ENCODE measurements at regions not wholly inside any gene's neighbourhood (a gene's known extent, or its start where the extent isn't known, plus 50 kb on each side); places are given as distances from the start of the nearest gene placed in this dataset.

GRCh38 chr12:14259481-14260010, 105.9 kb upstream of the ATF7IP start:
- no peak for DNase-seq
- Histone ChIP-seq H3K4me3 (no peak overlapping the region), H3K27ac (peak overlapping the region in 4 of 5 donors; percentile 7 to 89 (median 53)), H3K9me3 (replicated peaks in 1 of 3) (no peaks in the 10 kb centered on the region), H3K36me3 (replicated peaks in 1 of 2) (no peaks in the 10 kb centered on the region), H3K27me3 (no peaks in the 10 kb centered on the region), H3K4me1 (replicated peaks in 1 of 2) (peaks cover 24 to 45% of the 10 kb centered on the region in 2 donors)
- TF ChIP-seq POLR2A (IDR thresholded peaks at IDR 0.05) = no peak
- TF ChIP-seq, protein P1, sequence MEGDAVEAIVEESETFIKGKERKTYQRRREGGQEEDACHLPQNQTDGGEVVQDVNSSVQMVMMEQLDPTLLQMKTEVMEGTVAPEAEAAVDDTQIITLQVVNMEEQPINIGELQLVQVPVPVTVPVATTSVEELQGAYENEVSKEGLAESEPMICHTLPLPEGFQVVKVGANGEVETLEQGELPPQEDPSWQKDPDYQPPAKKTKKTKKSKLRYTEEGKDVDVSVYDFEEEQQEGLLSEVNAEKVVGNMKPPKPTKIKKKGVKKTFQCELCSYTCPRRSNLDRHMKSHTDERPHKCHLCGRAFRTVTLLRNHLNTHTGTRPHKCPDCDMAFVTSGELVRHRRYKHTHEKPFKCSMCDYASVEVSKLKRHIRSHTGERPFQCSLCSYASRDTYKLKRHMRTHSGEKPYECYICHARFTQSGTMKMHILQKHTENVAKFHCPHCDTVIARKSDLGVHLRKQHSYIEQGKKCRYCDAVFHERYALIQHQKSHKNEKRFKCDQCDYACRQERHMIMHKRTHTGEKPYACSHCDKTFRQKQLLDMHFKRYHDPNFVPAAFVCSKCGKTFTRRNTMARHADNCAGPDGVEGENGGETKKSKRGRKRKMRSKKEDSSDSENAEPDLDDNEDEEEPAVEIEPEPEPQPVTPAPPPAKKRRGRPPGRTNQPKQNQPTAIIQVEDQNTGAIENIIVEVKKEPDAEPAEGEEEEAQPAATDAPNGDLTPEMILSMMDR (IDR thresholded peaks at IDR 0.05) = no peak
- WGBS, 4 donors = 79 to 88% (median 85%) methylated on average over 11 of the region's 11 CpGs
- intact Hi-C loops (cut with DNase I) = loop anchor here (5.0 kb wide), 2 partner anchors 98 to 108 kb away; partner anchors contain the start of gene ATF7IP (in 1 of the 2)

- peak overlapping the region in 1 of 4 donors; percentile 37 for H3K4me3 ChIP-seq
- no peaks in the 10 kb centered on the region for H3K36me3 ChIP-seq (replicated peaks in 1 of 2)
- no peak for TF ChIP-seq POLR2A (IDR thresholded peaks at IDR 0.05)
- TF ChIP-seq, protein P1 (IDR thresholded peaks at IDR 0.05) = no peak
- H3K27ac ChIP-seq = peak overlapping the region; percentile 7 to 89 (median 60)
- 17 to 37% (median 31%) methylated on average over 16 to 31 of the region's 31 CpGs for WGBS, 4 donors
- peaks cover 24 to 45% of the 10 kb centered on the region in 2 donors for H3K4me1 ChIP-seq (replicated peaks in 1 of 2)
- H3K27me3 ChIP-seq = no peaks in the 10 kb centered on the region
- intact Hi-C loops (cut with DNase I) = loop anchor here (5.0 kb wide), 2 partner anchors 97 to 107 kb away; partner anchors contain the start of gene ATF7IP (in 1 of the 2)
- H3K9me3 ChIP-seq (replicated peaks in 1 of 3) = no peaks in the 10 kb centered on the region
- DNase-seq = peak; percentile 75 to 93 (median 85)
These were observed 105.2 kb upstream of the ATF7IP start for GRCh38 chr12:14260011-14260993.

DNA sequence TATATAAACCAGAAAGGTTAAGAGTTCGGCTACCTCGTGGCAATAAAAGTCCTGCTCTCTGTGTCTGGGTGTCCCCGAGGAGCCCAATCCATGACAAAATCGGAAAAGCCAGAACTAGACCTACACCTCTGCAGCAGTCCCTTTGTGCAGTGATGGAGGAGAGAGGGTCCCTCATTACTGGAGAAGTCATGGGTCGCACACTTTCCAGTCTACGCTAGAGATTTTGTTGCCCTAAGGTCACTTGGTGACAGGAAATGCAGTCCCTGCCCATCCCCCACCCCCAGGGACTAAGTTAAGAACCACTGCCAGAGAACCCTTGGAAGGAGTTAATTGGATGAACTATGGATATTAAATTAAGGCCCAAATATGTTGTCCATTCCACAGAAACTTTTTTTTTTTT, 104.4 kb upstream of the ATF7IP start:
- peak overlapping the region in 4 of 5 donors; percentile 7 to 89 (median 74) for H3K27ac ChIP-seq
- H3K4me1 ChIP-seq (replicated peaks in 1 of 2) = peaks cover 18 to 39% of the 10 kb centered on the region in 2 donors
- no peak for DNase-seq
- no peaks in the 10 kb centered on the region for H3K9me3 ChIP-seq (replicated peaks in 1 of 3)
- intact Hi-C loops (cut with DNase I) = loop anchor here (5.0 kb wide), 2 partner anchors 96 to 106 kb away; partner anchors contain the start of gene ATF7IP (in 1 of the 2)
- WGBS, 4 donors = 70 to 89% (median 79%) methylated on average over 5 to 6 of the region's 6 CpGs
- H3K36me3 ChIP-seq (replicated peaks in 1 of 2) = no peaks in the 10 kb centered on the region
- peak overlapping the region in 1 of 4 donors; percentile 37 for H3K4me3 ChIP-seq
- TF ChIP-seq POLR2A (IDR thresholded peaks at IDR 0.05) = no peak
- TF ChIP-seq, protein P1 (IDR thresholded peaks at IDR 0.05) = no peak
- H3K27me3 ChIP-seq = no peaks in the 10 kb centered on the region

DNA sequence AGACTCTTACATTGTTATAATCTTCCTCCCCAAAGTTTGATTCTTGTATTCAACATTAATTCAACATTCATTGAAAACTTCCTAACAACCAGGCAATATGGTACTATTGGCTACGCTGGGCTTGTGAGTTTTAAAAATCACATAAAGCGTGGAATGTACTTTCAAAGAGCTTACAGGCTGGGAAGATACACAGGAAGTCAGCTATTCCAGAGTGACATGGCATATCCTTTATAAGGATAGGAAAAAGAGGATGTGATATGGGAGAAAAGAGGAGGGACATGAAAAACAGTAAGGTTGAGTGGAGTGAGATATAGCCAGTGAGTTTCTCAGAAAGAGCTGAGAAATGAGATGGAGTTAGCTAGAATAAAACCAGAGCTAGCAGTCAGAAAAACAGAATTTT, 103.6 kb upstream of the ATF7IP start:
- H3K27ac ChIP-seq = no peak overlapping the region
- TF ChIP-seq POLR2A (IDR thresholded peaks at IDR 0.05) = no peak
- TF ChIP-seq, protein P1 (IDR thresholded peaks at IDR 0.05) = no peak
- intact Hi-C loops (cut with DNase I) = loop anchor here (5.0 kb wide), 2 partner anchors 95 to 105 kb away; partner anchors contain the start of gene ATF7IP (in 1 of the 2)
- peaks cover 10 to 31% of the 10 kb centered on the region in 2 donors for H3K4me1 ChIP-seq (replicated peaks in 1 of 2)
- H3K27me3 ChIP-seq = no peaks in the 10 kb centered on the region
- no peak for DNase-seq
- no peaks in the 10 kb centered on the region for H3K36me3 ChIP-seq (replicated peaks in 1 of 2)
- no peak overlapping the region for H3K4me3 ChIP-seq
- H3K9me3 ChIP-seq (replicated peaks in 1 of 3) = no peaks in the 10 kb centered on the region
- 77 to 93% (median 89%) methylated on average over 2 of the region's 2 CpGs for WGBS, 4 donors

Measured in adrenal gland (tissue), 9 donors.